HG02642 (cell line): ENCODE measurements at regions not wholly inside any gene's neighbourhood (a gene's known extent, or its start where the extent isn't known, plus 50 kb on each side); places are given as distances from the start of the nearest gene placed in this dataset.

Experiments used
- ATAC-seq: cut with Tn5 transposase; IDR thresholded peaks from one replicate; pipeline ENCODE4 v1.9.1; 2021; ENCODE audit warnings: mild to moderate bottlenecking; ENCODE audit not compliant: unreplicated experiment, poor library complexity

DNA sequence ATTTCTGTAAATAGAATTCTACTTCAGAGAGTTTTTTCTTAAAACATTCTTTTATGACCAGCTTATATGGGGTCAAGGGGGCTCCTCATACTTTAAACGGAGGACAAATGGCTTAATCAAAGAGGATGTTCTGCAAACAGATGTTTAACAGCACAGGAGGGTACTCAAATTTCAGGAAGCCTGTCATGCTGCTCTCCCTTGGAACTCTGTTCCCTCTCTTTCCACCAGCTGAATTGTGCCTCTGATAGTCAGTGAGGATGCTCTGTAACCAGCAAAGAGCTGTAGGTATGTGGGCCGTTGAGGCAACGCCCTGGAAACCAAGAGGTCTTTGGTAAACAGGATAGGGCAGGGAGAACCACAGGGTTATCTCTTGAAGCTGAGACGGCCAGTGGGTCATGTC, 161.1 kb downstream of the C5orf15 start:
- ATAC-seq, result no peak

DNA sequence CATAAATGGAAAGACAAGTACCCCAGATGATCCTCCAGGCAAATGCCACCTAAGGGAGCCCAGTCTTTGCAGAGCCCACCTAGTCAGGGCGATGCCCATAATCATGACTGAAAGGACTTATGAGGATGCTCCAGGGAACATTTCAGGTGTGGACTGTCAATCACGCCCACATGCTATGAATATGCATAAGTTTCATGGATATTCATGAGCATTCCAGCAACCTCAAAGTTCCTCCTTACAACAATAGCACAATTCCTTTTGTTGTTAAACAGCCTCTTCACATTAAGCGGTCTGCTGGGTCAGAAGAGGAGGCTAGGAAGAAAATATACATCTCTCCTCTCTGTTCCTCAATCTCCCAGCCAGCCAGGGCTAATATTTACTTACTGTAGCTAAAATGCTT, 161.6 kb downstream of the C5orf15 start:
- no peak for ATAC-seq

DNA sequence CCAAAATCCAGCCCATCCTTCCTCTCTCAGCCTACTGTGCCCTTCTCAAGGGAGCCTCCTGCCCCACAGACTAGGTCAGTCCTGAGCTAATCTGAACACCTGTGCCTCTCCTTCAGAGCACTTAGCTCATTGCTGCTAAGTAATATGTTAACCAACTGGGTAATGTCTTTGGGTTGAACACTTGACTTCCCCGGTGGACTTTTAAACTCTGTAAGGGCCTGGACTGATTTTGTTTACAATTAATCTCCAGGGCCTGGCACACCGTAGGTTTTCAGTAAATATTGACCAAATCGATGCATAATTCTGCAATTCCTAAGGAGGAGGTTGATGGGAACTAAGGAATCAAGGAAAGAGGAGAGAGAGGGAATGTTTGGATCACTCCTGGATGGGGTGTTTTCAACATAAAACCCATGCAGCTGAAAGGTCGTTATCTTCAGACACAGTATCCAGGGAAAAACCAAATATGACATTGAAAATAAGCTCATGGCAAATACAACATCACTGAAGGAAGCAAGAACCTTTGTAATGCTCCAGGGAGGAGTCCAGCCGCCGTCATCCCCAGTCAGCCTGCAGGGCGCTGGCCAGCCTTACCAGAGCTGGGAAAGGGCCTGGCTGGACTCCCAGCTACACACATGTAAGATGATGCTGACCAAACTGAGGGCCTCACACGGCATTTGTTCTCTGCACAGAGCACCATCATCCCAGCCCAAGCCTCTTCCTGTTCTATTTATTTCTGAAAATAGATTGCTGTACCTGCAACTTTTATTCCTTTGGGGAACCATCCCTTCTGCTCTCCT, 166.3 kb downstream of the C5orf15 start:
- ATAC-seq, result no peak

GRCh38 chr5:133801431-133801830, 167.0 kb downstream of the C5orf15 start:
- ATAC-seq, result no peak

- ATAC-seq, result no peak
Measured at GRCh38 chr5:133799571-133800237, 168.7 kb downstream of the C5orf15 start.

GRCh38 chr5:133797167-133797566, 171.3 kb downstream of the C5orf15 start:
- no peak for ATAC-seq

- ATAC-seq, result no peak
Measured at GRCh38 chr5:133796186-133796585, 172.2 kb downstream of the C5orf15 start.

DNA sequence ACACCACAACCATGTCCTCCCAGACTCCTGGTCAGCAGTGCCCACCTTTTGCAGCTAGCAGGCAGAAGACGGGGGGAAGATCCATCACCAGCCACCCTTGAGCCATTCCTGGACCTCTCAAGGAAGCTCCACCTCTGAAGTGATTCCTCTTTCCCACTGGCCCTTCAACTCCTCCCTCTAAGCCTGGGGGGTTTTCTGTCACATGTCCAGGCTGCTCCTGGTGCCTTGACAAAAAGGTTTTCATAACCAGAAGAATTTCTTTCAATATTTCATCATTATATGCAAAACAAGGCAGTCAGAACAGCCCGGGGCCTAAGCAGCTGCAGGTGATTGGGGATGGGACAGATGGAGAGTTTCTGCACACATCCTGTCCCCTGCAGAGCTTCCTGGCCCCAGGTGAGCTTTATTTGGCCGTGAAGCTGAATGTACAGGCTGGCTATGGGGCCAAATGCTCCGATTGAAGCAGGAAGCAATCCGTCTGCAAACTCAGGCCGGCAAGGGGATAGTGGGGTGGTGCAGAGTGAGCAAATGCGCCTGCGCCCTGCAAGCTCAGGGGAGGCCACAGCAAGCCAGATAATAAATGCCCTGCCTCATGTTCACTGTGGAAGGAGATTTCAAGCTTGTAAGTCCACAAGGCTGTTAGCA, 173.5 kb downstream of the C5orf15 start:
- no peak for ATAC-seq

GRCh38 chr5:133793756-133794465, 174.5 kb downstream of the C5orf15 start:
- no peak for ATAC-seq

- ATAC-seq, result no peak
Measured at GRCh38 chr5:133792655-133793054, 175.8 kb downstream of the C5orf15 start.

DNA sequence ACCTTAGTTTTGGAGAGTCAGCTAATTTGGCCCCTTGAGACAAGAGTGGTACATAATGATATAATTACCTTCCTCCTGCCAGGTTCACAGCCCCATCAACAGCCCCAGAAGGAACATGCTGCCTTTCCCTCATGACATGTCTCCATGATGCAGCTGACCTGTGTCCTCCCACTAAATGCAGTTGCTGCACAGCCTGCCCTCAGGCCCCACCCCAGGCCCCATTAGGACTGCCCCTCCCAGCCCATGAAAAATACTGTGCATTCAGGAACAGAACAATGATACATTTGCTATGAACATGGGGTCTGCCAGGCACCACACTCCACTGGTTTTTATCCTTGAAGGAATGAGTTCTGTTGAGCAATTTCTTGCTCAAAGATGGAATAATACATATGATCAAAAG, 176.4 kb downstream of the C5orf15 start:
- no peak for ATAC-seq

DNA sequence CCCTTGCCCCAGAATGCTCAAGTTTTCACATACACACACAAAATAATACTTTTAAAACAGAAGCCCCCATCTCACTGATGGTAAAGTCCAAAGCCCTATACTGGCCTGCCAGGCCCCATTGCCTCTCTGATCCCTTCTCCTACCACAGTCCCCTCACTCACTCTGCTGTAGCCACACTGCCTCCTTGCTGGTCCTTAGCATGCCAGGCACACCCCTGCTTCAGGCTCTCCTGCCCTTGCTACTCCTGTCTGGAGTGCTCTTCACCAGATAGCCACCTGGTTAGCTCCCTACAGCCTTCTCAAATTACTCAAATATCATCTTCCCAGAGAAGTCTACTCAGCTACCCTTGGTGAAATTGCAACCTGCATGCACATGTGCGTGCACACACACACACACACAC, 177.5 kb downstream of the C5orf15 start:
- ATAC-seq, result no peak

DNA sequence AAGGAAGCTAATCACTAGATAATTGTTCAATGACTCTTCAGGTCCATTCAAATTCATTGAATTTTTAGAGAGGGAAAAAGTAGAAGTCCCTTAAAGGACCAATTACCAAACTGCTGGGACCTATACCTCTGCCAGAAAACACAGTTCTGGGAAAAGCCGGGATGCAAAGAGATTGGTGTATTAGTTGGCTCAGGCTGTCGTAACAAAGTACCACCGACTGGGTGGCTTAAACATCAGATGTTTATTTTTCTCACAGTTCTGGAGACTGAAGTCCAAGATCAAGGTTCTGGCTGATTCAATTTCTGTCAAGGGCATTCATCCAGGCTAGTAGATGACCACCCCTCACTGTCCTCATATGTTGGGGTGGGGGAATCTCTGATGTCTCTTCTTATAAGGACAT, 177.1 kb upstream of the FSTL4 start:
- ATAC-seq, result no peak

- ATAC-seq, result no peak
Measured at GRCh38 chr5:133788121-133788520, 175.8 kb upstream of the FSTL4 start.

DNA sequence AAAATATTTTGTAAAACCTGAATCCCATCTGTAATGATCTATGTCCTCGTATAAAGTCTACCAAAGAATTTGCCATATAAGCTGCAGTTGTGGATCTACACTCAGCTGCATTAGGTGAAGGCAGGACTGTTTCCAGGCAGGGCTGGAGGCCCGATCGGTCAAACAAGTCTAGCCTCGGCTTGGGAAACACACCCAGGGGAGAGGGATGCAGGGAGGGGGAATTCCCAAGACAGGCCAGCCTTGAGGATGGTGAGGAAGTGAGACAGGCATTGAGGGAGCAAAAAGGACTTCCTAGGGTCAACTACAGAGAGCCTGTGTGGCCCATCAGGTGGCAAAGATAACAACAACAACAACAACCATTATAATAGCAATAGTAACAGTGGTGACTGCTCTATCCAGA, 174.1 kb upstream of the FSTL4 start:
- no peak for ATAC-seq

GRCh38 chr5:133785182-133785581, 172.8 kb upstream of the FSTL4 start:
- no peak for ATAC-seq

GRCh38 chr5:133783481-133783880, 171.1 kb upstream of the FSTL4 start:
- no peak for ATAC-seq

DNA sequence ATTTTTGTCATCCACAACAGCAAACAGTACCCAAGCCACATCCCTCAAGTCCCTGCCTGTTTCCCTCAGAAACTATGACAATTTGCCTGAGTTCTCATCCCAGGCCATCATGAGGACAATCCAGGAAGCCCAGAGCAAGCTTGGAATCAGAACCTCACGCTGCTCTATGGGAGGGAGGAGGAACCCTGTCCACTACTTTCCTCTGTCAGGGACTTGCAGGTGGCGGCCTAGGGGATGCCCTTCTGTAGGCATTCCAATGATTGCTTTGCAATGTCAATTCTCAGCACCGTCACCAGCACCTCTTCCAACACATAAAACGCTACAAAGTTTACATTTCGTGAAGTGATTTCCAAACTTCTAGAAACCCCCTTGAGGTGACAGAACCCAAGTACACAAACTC, 170.4 kb upstream of the FSTL4 start:
- ATAC-seq, result no peak

DNA sequence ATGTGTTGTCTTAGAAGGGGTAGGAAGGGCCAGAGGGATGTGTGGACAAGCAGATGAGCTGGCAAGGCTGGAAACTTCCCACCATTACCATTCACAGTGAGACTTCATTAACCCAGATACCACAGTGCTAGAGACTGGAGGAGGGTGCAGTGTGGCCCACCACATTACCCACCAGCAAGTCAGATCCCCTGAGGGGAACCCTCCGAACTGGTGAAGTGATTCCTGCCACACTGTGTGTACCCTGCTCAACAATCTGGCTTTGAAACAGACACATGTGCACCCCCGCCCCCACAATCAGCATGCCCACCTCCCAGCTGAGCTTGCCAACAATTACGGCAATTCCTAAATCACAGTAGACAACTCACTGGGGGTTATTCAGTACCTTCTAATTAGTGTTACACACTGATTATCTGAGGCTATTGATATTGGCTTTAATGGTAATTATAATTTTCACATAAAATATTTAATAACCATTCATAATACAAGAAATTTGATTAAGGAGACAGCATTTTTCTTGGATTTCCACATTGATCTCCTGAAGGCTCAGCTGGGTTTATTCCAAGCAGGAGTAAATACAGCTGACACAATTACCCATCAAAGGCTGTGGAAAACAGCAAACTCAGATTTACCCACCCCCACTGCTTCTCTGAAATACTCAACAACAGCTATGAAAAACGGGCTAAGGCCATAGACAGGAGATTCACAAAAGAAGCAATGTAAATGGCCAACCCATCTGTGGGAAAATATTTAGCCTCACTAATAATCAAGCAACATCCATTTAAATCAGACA, 169.3 kb upstream of the FSTL4 start:
- no peak for ATAC-seq

DNA sequence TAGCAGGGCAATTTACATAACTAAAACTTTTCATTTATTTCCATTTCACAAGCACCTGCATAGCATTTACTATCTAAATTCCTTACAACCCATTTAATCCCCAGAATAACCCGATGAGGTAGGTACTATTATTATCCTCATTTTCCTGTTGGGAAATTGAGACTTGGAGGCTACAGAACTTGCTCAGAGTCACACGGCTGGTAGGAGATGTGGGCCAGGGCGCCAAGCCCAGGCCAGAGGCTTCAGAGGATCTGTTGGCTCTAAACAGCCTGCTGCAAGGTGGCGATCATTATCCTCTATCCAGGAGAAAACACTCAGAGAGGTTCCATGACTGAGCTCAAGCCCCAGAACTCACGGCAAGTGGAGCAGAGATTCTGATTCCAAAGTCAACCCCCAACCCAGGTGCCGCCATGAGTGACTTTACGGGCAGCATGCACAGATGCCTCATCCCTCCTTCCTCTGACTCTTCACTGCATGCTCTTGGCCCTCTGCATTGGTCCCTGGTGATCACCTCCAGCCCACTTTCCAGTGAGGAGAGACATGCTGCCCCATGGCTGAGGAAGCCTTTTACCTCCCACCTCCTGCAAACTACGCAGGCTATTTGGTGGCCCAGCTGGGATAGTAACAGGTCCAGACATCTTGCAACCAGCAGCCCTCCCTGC, 168.4 kb upstream of the FSTL4 start:
- no peak for ATAC-seq
